GM12878 (cell line): ENCODE measurements at regions not wholly inside any gene's neighbourhood (a gene's known extent, or its start where the extent isn't known, plus 50 kb on each side); places are given as distances from the start of the nearest gene placed in this dataset.

ENCODE experiments used
- ATAC-seq: fragments of 200-7000 bp; cut with Tn5 transposase; 3 replicates; pipeline ENCODE4 v1.9.1; 2020; ENCODE audit warnings: mild to moderate bottlenecking, moderate library complexity
- BruUV-seq: library from RNA; stranded (reverse); fragments of 400-500 nt; replicated peaks from 2 replicates; lab custom pipeline; 2021; lab: Mats Ljungman, UMichigan
- CTCF ChIA-PET: fragments of 300-600 bp; sonication (Branson Sonifier 250); formaldehyde crosslinking; extraction: SDS; loops from one replicate; lab custom pipeline; 2021; ENCODE audit warnings: inconsistent platforms; lab: Yijun Ruan, JAX
- POLR2A ChIA-PET: fragments of 350-600 bp; formaldehyde crosslinking; extraction: SDS; loops from one replicate; lab custom pipeline; 2021; ENCODE audit warnings: inconsistent platforms; lab: Charles Lee
- RAD21 ChIA-PET: fragments of 300-600 bp; sonication (Branson Sonifier 250); formaldehyde crosslinking; loops from one replicate; lab custom pipeline; 2023; ENCODE audit warnings: antibody characterized with exemption; ENCODE audit not compliant: unreplicated experiment; lab: Charles Lee
- SMC1A ChIA-PET: fragments of 300-600 bp; sonication (Branson Sonifier 250); formaldehyde crosslinking; loops from one replicate; lab custom pipeline; 2023; ENCODE audit not compliant: unreplicated experiment, uncharacterized antibody; lab: Charles Lee
- DNase-seq: peaks from one replicate; pipeline ENCODE4 v3.0.0-alpha.2; 2011; ENCODE audit warnings: low read depth, low spot score
- FAIRE-seq: peaks from 3 replicates; lab custom pipeline; 2011; peaks lifted over from hg19 to GRCh38; lab: Jason Lieb, UNC
- H2AFZ ChIP-seq: 2 replicates; pipeline ENCODE4 v1.6.0; 2011; ENCODE audit warnings: low read depth, low read length, control low read depth; ENCODE audit not compliant: control insufficient read depth
- H3K27ac ChIP-seq: 2 replicates; pipeline ENCODE4 v1.5.1; 2011; ENCODE audit warnings: control low read depth; ENCODE audit not compliant: control insufficient read depth, insufficient read depth
- H3K27me3 ChIP-seq, 2 experiments: replicated peaks in 1 of 2; 2 replicates each; pipeline versions ENCODE4 v1.6.0 to v1.6.1; 2011; ENCODE audit warnings: low read length in 1 of 2; ENCODE audit not compliant: control insufficient read depth in 2 of 2, insufficient read depth in 2 of 2
- H3K36me3 ChIP-seq, 2 experiments: 2 replicates each; pipeline ENCODE4 v1.5.1; 2011; ENCODE audit warnings: low read length in 1 of 2; ENCODE audit not compliant: control insufficient read depth in 2 of 2, insufficient read depth in 2 of 2
- H3K4me1 ChIP-seq: 2 replicates; pipeline ENCODE4 v1.6.1; 2011; ENCODE audit warnings: mild to moderate bottlenecking, low read length, moderate library complexity, mixed read lengths; ENCODE audit not compliant: control insufficient read depth, insufficient read depth
- H3K4me2 ChIP-seq: 2 replicates; pipeline ENCODE4 v1.6.0; 2011; ENCODE audit warnings: control low read depth; ENCODE audit not compliant: control insufficient read depth, insufficient read depth
- H3K4me3 ChIP-seq: fragments of 200-600 bp; sonication (generic); 2 replicates; pipeline ENCODE4 v1.5.1; 2016
- H3K79me2 ChIP-seq: 2 replicates; pipeline ENCODE4 v1.6.0; 2011; ENCODE audit warnings: low read length; ENCODE audit not compliant: control insufficient read depth, insufficient read depth
- H3K9ac ChIP-seq: 2 replicates; pipeline ENCODE4 v1.8.0; 2011; ENCODE audit warnings: low read length, control low read depth, mixed read lengths; ENCODE audit not compliant: control insufficient read depth, insufficient read depth
- H3K9me3 ChIP-seq: replicated peaks from 3 replicates; pipeline ENCODE4 v1.5.1; 2011; ENCODE audit warnings: mild to moderate bottlenecking, low read length; ENCODE audit not compliant: control insufficient read depth, insufficient read depth
- H4K20me1 ChIP-seq: 2 replicates; pipeline ENCODE4 v1.6.0; 2011; ENCODE audit not compliant: control insufficient read depth, insufficient read depth
- CBFB ChIP-seq: IDR thresholded peaks from 2 replicates; pipeline ENCODE4 v1.6.1; 2016; ENCODE audit warnings: antibody characterized with exemption, low read depth
- CREM ChIP-seq: IDR thresholded peaks from 2 replicates; pipeline ENCODE4 v1.6.1; 2014; ENCODE audit warnings: antibody characterized with exemption, low read depth
- FOS ChIP-seq: IDR thresholded peaks from 3 replicates; pipeline ENCODE4 v1.6.1; 2011; ENCODE audit warnings: borderline replicate concordance; ENCODE audit not compliant: insufficient read length; ENCODE audit errors: extremely low read depth
- HCFC1 ChIP-seq: fragments of 150-350 bp; IDR thresholded peaks from 2 replicates; pipeline ENCODE4 v1.6.1; 2014; ENCODE audit warnings: low read length
- KAT2A ChIP-seq: conservative IDR thresholded peaks from 2 replicates; pipeline ENCODE4 v1.6.1; 2011; ENCODE audit warnings: low read depth, low read length; ENCODE audit not compliant: control insufficient read depth
- MEF2B ChIP-seq: fragments of 450-650 bp; IDR thresholded peaks from 2 replicates; pipeline ENCODE4 v1.6.1; 2018; ENCODE audit warnings: mild to moderate bottlenecking, moderate library complexity; ENCODE audit not compliant: partially characterized antibody, poor library complexity, severe bottlenecking
- PAX8 ChIP-seq: fragments of 450-650 bp; IDR thresholded peaks from 2 replicates; pipeline ENCODE4 v1.6.1; 2017; ENCODE audit warnings: mild to moderate bottlenecking, moderate library complexity
- POLR2AphosphoS2 ChIP-seq: IDR thresholded peaks from 2 replicates; pipeline ENCODE4 v1.6.1; 2011; ENCODE audit warnings: low read depth, mild to moderate bottlenecking, low read length, improper control_type of control experiment, moderate library complexity
- SRF ChIP-seq, 2 experiments: IDR thresholded peaks; 2 replicates each; pipeline ENCODE4 v1.6.1; 2011; ENCODE audit warnings: low read depth in 2 of 2, low read length in 2 of 2, mild to moderate bottlenecking in 1 of 2, moderate library complexity in 1 of 2
- SUZ12 ChIP-seq: fragments of 200-600 bp; sonication (generic); IDR thresholded peaks from one replicate; pipeline ENCODE4 v1.6.1; 2018; ENCODE audit warnings: antibody characterized with exemption, mild to moderate bottlenecking; ENCODE audit not compliant: unreplicated experiment
- WGBS: methylation state at CpG from one replicate; pipeline ENCODE4 v1.1.6; 2016; ENCODE audit warnings: low lambda C conversion rate; ENCODE audit not compliant: insufficient replicate concordance, insufficient coverage; ENCODE audit errors: missing lambda C conversion rate; 5-methylcytosine and 5-hydroxymethylcytosine counted together
- in situ Hi-C: fragments of 300-500 bp; cut with MboI; formaldehyde crosslinking; loops from 9 replicates; pipeline ENCODE4 v1.14.3; 2018; ENCODE audit warnings: mixed read lengths
- intact Hi-C: fragments of 100-400 bp; cut with micrococcal nuclease; formaldehyde crosslinking; loops from one replicate; pipeline ENCODE4 v1.14.2; 2022; ENCODE audit not compliant: unreplicated experiment
- TF ChIP-seq, protein P1 (sequence below), 3 experiments: IDR thresholded peaks in 2 of 3; conservative IDR thresholded peaks in 1 of 3; 2 replicates each; pipeline ENCODE4 v1.5.1; 2011; ENCODE audit warnings: low read depth in 3 of 3, low read length in 3 of 3, mild to moderate bottlenecking in 3 of 3, control low read depth in 2 of 3, moderate library complexity in 2 of 3, inconsistent platforms in 1 of 3, mixed read lengths in 1 of 3; ENCODE audit not compliant: control insufficient read depth in 2 of 3, insufficient read depth in 1 of 3; ENCODE audit errors: extremely low read depth in 1 of 3
- TF ChIP-seq, protein P2 (sequence below): IDR thresholded peaks from 2 replicates; pipeline ENCODE4 v1.6.1; 2012; ENCODE audit warnings: mild to moderate bottlenecking, low read depth, low read length
- TF ChIP-seq, protein P3 (sequence below): IDR thresholded peaks from 2 replicates; pipeline ENCODE4 v1.6.1; 2011; ENCODE audit warnings: borderline replicate concordance, low read depth, mild to moderate bottlenecking, moderate library complexity, low read length; ENCODE audit not compliant: insufficient read depth, poor library complexity, severe bottlenecking

DNA sequence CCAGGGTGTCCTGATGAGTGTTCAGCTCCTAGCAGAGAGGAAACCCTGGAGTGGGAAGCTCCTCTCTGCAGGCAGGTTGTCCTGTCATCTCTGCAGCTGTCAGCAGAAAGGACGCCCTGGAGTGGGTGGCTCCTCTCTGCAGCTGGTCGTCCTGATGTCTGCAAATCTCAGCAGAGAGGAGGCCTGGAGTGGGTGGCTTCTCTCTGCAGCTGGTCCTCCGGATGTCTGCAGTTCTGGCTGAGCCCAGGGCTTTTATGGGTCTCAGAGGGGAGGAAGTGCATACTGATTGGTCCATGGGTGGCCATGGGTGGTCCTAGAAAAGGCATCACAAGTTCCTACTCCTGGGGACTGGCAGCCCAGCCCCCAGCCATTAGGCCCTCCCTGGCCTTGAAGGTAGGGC, 102.6 kb upstream of the BNIP2 start:
- ATAC-seq: no peak
- intact Hi-C loops: no loop called here

DNA sequence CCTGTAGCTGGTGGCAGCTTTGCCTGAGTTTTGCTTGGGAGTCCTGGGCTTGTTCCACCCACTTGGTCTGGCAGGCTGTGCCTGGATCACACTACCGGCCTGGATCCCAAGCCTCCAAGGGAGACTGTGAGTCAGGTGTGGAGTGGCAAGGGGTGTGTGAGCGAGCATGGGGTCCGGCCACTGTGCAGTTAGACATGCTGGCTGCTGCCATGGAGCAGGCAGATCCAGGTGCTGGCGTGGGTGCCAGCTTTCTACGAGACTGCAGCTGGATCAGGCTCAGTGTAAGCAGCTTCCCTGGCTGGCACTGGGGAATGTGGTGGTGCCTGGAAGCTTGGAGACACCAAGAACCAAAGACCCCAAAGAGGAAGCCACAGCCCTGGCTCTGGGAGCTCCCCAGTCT, 102.0 kb upstream of the BNIP2 start:
- Histone ChIP-seq H3K9me3 (no peaks in the 10 kb centered on the region; the same call in 2 of the 3 replicates), H3K4me2 (no peak overlapping the region), H2AFZ (no peak overlapping the region), H3K4me3 (no peak overlapping the region), H3K79me2 (no peaks in the 10 kb centered on the region), H4K20me1 (no peaks in the 10 kb centered on the region), H3K27ac (no peak overlapping the region), H3K9ac (no peak overlapping the region), H3K36me3 (no peaks in the 10 kb centered on the region), H3K27me3 (peaks cover 0 to 3% of the 10 kb centered on the region in 2 experiments; a peak in 3 of 4 replicates), H3K4me1 (no peaks in the 10 kb centered on the region)
- FAIRE-seq: no peak
- WGBS: 21% methylated on average over 5 of the region's 5 CpGs
- ChIA-PET CTCF (no interaction called here), SMC1A (no interaction called here), POLR2A (no interaction called here), RAD21 (no interaction called here)
- in situ Hi-C loops (no loop called here), intact Hi-C loops (no loop called here)
- ATAC-seq: no peak
- DNase-seq: no peak
- BruUV-seq: no TSS peak
- no peak for TF ChIP-seq PAX8
- TF ChIP-seq, protein P1, sequence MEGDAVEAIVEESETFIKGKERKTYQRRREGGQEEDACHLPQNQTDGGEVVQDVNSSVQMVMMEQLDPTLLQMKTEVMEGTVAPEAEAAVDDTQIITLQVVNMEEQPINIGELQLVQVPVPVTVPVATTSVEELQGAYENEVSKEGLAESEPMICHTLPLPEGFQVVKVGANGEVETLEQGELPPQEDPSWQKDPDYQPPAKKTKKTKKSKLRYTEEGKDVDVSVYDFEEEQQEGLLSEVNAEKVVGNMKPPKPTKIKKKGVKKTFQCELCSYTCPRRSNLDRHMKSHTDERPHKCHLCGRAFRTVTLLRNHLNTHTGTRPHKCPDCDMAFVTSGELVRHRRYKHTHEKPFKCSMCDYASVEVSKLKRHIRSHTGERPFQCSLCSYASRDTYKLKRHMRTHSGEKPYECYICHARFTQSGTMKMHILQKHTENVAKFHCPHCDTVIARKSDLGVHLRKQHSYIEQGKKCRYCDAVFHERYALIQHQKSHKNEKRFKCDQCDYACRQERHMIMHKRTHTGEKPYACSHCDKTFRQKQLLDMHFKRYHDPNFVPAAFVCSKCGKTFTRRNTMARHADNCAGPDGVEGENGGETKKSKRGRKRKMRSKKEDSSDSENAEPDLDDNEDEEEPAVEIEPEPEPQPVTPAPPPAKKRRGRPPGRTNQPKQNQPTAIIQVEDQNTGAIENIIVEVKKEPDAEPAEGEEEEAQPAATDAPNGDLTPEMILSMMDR (IDR thresholded peaks at IDR 0.05 in 2 of 3, conservative IDR thresholded peaks at IDR 0.05 in 1 of 3; ENCODE audit: control insufficient read depth in 2 of 3, extremely low read depth in 1 of 3, insufficient read depth in 1 of 3, low read depth in 3 of 3, low read length in 3 of 3): no peak
- TF ChIP-seq CBFB: no peak
- no peak for TF ChIP-seq HCFC1
- no peak for TF ChIP-seq FOS
- TF ChIP-seq, protein P2, sequence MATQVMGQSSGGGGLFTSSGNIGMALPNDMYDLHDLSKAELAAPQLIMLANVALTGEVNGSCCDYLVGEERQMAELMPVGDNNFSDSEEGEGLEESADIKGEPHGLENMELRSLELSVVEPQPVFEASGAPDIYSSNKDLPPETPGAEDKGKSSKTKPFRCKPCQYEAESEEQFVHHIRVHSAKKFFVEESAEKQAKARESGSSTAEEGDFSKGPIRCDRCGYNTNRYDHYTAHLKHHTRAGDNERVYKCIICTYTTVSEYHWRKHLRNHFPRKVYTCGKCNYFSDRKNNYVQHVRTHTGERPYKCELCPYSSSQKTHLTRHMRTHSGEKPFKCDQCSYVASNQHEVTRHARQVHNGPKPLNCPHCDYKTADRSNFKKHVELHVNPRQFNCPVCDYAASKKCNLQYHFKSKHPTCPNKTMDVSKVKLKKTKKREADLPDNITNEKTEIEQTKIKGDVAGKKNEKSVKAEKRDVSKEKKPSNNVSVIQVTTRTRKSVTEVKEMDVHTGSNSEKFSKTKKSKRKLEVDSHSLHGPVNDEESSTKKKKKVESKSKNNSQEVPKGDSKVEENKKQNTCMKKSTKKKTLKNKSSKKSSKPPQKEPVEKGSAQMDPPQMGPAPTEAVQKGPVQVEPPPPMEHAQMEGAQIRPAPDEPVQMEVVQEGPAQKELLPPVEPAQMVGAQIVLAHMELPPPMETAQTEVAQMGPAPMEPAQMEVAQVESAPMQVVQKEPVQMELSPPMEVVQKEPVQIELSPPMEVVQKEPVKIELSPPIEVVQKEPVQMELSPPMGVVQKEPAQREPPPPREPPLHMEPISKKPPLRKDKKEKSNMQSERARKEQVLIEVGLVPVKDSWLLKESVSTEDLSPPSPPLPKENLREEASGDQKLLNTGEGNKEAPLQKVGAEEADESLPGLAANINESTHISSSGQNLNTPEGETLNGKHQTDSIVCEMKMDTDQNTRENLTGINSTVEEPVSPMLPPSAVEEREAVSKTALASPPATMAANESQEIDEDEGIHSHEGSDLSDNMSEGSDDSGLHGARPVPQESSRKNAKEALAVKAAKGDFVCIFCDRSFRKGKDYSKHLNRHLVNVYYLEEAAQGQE: no peak
- TF ChIP-seq SUZ12: no peak

More for the DNA sequence above, 102.6 kb upstream of the BNIP2 start:
- CTCF ChIA-PET: no interaction called here
- 0% methylated on average over 3 of the region's 3 CpGs for WGBS
- in situ Hi-C loops: no loop called here
- SMC1A ChIA-PET: no interaction called here
- H4K20me1 ChIP-seq: no peaks in the 10 kb centered on the region
- POLR2A ChIA-PET: no interaction called here
- no peaks in the 10 kb centered on the region for H3K79me2 ChIP-seq
- H3K27me3 ChIP-seq: peaks cover 0 to 3% of the 10 kb centered on the region in 2 experiments; a peak in 2 of 4 replicates
- no peaks in the 10 kb centered on the region; the same call in 2 of the 3 replicates for H3K9me3 ChIP-seq
- H3K9ac ChIP-seq: no peak overlapping the region
- H3K4me2 ChIP-seq: no peak overlapping the region
- TF ChIP-seq FOS (no peak), MEF2B (no peak), SRF (IDR thresholded peaks at IDR 0.05; ENCODE audit: low read depth in 2 of 2, low read length in 2 of 2) (no peak), KAT2A (no peak), POLR2AphosphoS2 (no peak), CREM (no peak)
- TF ChIP-seq, protein P3, sequence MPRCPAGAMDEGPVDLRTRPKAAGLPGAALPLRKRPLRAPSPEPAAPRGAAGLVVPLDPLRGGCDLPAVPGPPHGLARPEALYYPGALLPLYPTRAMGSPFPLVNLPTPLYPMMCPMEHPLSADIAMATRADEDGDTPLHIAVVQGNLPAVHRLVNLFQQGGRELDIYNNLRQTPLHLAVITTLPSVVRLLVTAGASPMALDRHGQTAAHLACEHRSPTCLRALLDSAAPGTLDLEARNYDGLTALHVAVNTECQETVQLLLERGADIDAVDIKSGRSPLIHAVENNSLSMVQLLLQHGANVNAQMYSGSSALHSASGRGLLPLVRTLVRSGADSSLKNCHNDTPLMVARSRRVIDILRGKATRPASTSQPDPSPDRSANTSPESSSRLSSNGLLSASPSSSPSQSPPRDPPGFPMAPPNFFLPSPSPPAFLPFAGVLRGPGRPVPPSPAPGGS: no peak
- TF ChIP-seq, all 136 proteins: peak for 0
- no peak overlapping the region for H3K4me3 ChIP-seq
- RAD21 ChIA-PET: no interaction called here
- FAIRE-seq: no peak
- no peaks in the 10 kb centered on the region for H3K4me1 ChIP-seq
- H3K27ac ChIP-seq: no peak overlapping the region
- no peaks in the 10 kb centered on the region for H3K36me3 ChIP-seq
- DNase-seq: no peak
- no peak overlapping the region for H2AFZ ChIP-seq
- no TSS peak for BruUV-seq
